HG02763 (cell line): ENCODE measurements at regions not wholly inside any gene's neighbourhood (a gene's known extent, or its start where the extent isn't known, plus 50 kb on each side); places are given as distances from the start of the nearest gene placed in this dataset.
"Not testable (repeated sequence)": the region's sequence is repeated elsewhere in the genome, so short reads cannot be mapped to it uniquely, and the experiment has no call there.

ENCODE experiments used
- ATAC-seq: cut with Tn5 transposase; IDR thresholded peaks from one replicate; pipeline ENCODE4 v1.9.1; 2021; ENCODE audit warnings: mild to moderate bottlenecking, moderate library complexity; ENCODE audit not compliant: unreplicated experiment

DNA sequence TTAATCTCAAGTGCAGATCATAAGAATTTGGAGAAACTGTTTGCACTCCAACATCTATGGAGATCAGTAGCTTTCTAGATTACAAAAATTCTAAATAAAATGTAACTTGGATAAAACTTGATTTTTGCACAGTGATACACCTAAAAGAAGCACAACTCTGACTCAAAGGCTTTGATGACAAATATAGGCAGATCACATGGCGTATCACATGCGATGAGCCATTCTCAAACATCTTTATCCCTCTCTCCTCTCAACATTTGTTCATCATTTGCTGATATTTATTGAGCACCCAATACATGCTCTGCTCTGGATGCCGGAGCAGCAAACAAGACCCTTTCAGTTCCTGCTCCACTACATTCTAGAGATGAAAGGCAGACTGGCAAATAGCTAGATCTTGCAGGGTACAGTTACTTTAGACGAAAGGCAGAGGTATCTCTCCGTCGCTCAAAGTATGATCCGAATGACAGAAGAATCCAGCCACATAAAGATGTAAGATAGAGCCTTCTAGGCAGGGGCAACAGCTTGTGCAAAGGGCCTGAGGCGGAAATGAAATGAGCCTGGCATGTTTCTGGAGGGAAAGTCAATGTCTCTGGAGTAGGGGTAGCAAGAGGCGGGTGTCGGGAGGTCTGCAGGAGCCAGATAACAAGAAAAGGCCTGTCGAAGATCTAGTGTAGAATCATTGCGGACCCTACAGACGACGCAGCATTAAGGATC, 145.8 kb upstream of the ERRFI1 start:
- ATAC-seq: no peak

DNA sequence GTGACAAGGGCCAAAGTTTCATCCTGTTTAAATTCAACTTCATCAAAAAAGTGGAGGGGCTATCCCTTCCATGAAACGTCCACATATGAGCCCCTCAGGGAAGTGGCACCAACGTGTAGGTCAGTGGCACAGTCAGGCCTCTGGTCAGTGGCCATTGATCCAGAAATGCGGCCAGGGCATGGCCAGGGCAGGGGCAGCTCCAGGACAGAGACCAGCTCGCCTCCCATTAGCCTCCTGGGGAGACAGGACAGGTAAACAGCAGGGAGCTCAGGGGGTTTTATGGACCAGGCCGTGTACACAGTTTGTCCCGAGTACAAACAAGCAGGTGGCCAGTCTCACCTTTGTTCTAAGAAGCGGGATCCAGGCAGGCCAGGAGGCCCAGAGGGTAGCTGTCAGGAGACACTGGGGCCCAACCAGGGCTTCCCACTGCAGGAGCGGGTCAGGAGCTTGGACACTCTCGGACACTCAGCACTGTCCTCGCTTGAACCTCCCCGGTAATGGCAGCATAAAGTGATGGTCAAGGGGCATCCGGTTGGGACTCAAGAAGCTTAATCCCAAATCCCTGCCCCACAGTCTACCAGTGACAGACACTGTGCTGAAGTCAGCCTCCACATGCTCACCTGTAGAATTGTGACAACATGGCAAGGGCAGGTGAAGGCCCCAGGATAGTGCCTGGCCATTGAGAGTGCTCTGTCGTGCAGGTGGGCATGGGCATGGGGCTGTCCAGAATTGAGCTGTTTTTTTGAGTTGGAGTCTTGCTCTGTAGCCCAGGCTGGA, 144.1 kb upstream of the ERRFI1 start:
- ATAC-seq: no peak

DNA sequence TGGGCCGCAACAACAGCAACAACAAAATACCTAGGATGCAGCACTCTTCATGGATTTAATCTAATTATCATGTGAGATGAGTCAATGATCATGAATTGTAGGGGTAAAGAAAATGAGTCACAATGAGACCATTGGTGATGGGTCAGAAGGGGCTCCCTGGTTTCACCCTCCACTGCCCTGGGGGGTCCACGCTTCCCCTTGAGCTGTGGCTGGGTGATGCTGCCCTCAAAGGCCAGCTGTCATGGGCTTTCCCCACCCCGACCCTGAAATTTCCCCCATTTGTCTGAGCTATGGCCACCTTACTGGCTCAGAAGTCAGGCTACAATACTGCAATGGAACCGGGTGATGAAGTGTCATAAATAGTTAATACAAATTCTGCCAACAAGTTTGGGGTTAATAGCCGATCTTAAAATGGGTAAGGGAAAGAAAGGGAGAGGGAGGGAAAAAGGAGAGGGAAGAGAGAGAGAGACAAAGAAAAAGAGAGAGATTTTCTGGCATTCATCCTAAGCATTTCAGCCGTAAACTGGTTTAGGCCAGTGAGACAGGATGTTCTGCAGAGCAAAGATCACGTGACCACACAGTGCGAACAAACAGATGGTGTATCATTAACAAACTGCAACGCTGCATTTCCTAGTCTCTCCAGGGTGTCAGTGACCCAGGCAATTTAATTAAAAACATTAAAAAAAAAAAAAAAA, 143.4 kb upstream of the ERRFI1 start:
- ATAC-seq: no peak

DNA sequence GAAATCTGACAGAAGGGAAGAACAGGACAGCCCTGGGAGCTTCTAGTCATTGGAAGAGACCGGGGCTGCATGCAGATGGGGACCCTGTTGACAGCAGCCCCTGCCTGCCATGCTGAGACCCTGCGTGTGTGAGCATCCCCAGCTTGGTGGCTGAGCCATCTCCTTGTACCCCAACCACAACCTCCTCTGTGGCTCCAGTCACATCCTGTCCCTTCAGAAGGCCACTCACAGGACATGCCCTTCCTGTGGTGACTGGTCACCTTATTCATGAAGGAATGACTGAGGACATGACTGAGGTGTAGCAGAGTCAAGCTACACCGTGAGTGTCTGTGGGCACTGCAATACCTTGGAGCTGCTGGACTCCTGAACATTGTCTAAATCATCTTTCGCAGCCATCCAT, 141.8 kb upstream of the ERRFI1 start:
- ATAC-seq: no peak

DNA sequence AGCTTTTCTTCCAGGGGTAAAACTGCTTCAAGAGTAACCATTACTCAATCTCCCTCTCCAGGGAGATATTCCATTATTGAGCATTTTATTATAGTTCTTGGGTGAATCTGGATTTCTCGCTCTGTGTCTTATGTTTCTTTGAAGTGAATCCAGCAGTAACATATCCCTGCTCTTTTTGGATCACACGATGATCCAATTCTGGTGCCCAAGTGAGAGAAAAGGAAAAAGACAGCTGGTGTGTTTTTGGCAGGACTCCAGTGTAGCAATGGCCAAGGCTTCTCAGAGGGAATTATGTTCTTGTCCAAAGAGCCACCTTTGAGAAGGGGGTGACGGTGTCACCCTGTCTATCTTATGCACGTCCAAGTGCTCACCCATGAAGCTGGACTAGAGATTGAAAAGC, 140.3 kb upstream of the ERRFI1 start:
- ATAC-seq: no peak

DNA sequence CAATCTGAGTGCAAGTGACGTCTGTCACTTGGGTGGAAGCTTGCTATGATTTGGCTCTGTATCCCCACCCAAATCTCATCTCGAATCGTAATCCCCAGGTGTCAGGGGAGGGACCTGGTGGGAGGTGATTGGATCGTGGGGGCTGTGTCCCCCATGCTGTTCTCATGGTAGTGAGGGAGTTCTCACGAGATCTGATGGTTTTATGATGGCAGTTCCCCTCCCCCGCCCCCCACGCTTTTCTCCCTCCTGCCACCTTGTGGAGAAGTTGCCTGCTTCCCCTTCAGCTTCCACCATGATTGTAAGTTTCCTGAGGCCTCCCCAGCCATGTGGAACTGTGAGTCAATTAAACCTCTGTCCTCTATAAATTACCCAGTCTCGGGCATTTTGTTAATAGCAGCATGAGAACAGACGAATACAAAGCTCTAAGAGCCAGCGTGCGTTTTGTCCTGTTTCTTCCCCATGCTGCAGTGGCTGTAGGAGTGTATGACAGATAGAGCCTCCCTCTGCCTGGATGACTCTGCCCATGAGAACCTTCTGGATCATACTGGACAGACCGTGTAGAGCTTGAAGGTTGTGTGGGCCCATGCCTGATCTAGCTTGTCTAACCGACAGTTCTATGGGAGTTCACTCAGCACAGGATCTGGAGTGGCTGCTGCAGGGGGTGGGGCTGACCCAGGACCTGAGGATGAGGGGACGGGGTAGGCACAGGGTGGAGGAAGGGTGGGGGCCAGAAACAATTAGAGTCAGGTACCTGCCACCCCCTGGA, 139.7 kb upstream of the ERRFI1 start:
- no peak for ATAC-seq

DNA sequence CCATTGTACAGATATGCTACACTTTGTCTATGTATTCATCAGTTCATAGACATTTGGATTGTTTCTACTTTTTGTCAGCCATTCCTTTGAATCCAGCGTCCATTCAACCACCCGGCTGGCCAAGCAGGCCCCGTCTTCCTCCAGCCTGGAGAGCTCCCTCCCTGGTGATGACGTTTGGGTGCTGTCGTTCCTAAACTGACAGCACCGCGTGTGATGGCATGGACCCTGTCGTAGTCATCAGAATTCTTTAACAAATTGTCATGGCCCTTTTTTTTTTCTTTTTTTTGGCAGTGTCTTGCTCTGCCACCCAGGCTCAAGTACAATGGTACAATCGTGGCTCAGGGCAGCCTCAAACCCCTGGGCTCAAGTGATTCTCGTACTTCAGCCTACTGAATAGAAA, 138.6 kb upstream of the ERRFI1 start:
- no peak for ATAC-seq

DNA sequence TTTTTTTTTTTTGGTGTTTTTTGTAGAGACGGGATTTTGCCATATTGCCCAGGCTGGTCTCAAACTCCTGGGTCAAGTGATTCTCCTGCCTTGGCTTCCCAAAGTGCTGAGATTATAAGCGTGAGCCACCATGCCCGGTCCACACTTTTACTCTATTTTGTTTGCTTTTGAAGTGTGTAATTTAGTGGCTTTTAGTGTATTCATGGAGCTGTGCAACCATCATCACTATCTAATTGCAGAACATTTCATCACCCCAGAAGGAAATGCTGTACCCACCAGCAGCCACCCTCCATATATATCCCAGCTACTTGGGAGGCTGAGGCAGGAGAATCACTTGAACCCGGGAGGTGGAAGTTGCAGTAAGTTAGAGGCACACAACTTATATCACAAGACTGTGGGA, 136.9 kb upstream of the ERRFI1 start:
- no peak for ATAC-seq

DNA sequence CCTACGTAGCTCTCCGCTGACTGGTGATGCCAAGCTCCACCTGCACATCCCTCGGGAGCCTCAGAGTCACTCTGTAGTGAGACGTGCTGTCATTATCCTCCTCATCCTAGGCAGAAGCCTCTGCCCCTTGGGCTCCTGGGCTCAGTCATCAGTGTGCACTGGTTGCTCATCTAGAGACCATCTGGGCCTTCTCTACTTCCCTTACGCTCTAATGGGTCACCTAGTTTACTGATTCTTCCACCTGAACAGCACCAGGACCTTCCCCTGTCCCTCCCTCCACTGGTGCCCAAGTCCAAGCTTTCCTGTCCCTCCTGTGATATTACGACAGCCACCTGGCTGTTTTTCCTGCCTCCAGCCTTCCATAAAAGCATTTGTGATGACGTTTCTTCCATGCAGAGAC, 136.1 kb upstream of the ERRFI1 start:
- no peak for ATAC-seq

DNA sequence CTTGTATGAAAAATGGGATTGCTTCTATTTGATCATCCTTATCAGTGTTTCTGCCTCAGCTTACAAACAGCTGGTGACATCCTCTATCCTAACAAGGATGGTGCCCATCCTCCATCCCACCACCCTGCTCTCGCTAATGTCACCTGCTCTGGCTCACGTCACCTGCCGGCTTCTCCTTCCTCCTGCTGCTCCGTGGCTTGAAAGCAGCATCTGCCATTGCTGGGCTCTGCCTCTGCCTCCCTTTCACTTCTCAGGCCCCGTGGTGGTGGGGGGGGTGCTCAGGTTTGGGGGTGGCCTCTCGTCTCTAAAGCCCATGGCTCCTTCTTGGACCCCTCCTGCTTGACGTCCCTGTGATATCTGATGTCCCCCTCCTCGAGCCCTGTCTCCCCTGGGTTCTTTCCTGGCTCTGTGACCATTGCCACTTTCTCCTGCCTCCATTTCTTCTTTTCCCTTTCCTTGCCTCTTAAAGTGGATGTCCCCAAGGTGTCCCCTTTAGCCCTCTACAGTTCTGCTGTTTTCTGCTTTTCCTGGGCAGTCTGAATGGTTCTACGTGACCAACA, 135.5 kb upstream of the ERRFI1 start:
- no peak for ATAC-seq

DNA sequence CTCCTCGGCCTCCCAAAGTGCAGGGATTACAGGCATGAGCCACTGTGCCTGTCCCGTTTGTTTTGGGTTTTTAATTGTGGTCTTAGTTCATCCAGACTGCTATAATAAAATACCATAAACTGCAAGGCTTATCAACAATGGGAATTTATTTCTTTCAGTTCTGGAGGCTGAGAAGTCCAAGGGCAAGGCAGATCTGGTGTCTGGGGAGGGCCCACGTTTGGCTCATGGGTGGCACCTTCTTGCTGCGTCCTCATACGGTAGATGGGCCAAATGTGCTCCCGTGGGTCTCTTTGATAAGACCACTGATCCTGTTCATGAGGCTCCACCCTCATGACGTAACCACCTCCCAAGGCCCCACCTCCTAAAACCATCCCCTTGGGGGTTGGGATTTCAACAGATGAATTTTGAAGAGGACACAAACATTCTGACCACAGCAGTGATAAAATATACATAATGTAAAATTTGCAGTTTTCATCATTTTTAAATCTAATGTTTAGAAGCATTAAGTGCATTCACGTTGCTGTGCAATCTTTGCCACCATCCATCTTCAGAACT, 133.4 kb upstream of the ERRFI1 start:
- no peak for ATAC-seq

DNA sequence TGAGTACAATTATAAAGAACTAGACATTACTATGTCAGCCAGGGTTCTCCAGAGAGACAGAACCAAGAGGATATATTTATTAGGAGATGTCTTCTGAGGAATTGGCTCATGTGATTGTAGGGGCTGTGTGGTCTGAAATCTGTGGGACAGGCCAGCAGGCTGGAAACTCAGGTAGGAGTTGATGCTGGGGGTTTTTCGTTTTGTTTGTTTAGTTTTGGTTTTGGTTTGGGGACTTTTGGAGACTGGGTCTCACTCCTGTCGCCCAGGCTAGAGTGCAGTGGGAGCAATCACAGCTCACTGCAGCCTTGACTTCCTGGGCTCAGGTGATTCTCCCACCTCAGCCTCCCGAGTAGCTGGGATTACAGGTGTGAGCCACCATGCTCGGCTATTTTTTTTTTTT, 132.9 kb upstream of the ERRFI1 start:
- no peak for ATAC-seq

DNA sequence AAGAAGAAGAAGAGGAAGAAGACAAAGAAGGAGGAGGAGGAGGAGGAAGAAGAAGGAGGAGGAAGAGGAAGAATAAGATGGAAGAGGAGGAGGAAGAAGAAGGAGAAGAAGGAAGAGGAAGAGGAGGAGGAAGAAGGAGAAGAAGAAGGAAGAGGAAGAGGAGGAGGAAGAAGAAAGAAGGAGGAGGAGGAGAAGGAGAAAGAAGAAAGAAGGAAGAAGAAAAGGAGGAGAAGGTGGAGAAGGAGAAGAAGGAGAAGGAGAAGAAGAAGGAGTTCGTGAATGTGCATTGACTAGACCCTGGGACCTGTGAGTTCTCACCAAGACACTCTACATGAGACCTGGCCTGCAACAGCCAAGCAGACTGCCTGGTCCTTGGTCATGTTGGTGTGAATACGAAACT, 131.7 kb upstream of the ERRFI1 start:
- no peak for ATAC-seq

DNA sequence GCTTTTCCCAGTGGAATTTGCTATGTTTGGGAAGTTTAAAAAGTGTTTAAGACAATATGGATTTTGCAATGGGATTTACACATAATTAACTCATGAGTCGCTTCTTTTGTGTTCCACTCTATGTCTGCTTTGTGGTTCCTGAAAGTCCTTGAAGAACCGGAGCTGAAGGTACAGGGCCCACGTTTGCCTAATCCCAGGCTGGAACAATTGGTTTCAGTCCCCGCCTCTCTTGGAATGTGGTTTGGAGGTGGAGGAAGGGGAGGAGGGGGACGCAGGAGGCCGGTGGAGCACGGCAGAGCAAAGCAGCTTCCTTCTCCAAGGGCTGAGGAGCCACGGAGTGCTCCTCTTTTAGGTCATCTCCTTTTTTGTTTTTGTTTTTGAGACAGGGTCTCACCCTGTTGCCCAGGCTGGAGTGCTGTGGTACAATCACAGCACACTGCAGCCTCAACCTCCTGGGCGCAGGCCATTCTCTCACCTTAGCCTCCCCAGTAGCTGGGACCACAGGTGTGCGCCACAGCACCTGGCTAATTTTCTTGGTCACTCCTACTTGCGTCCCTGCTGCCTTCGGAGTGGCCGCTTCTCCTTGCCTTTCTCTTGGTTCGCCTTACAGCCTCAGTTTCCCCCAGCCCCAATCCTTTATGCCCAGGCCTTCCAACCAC, 129.5 kb upstream of the ERRFI1 start:
- ATAC-seq: no peak

DNA sequence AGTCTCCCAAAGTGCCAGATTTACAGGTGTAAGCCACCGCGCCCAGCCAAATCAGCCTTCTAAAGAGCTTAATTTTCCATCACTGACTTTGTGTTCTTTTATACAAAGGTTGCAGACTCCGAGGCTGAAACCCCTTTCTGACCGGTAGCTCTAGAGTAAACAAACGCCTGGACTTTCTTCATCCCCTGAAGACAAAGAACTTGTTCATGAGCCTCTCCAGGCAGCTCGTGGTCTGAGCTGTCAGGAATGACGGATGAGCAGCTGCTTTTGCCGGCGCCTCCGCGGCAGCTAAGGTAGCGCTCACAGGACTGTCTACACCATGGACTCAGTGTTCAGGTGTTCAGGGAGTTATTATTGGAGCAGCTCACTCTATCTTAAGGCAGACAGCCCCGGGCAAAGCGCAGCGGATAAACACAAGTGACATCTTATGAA, 128.5 kb upstream of the ERRFI1 start:
- no peak for ATAC-seq

DNA sequence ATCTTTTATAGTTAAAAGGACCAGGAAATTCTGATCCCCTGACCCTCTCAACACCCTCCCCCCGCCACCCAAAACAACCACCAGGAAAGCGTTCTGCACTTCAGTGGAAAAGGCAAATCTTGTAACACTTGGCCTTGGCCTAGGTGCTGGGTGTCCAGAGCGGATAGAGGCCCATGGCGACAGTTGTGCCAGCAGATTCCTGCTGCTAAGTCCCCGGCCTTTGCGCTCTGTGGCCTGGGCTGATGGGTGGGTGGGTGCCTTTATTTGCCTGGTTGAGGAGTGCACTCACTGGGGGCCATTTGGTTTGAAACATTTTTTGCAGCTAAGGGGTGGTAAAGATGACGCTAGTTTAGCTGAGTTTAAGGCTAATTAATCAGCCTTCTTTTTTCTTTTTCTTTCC, 127.9 kb upstream of the ERRFI1 start:
- no peak for ATAC-seq

DNA sequence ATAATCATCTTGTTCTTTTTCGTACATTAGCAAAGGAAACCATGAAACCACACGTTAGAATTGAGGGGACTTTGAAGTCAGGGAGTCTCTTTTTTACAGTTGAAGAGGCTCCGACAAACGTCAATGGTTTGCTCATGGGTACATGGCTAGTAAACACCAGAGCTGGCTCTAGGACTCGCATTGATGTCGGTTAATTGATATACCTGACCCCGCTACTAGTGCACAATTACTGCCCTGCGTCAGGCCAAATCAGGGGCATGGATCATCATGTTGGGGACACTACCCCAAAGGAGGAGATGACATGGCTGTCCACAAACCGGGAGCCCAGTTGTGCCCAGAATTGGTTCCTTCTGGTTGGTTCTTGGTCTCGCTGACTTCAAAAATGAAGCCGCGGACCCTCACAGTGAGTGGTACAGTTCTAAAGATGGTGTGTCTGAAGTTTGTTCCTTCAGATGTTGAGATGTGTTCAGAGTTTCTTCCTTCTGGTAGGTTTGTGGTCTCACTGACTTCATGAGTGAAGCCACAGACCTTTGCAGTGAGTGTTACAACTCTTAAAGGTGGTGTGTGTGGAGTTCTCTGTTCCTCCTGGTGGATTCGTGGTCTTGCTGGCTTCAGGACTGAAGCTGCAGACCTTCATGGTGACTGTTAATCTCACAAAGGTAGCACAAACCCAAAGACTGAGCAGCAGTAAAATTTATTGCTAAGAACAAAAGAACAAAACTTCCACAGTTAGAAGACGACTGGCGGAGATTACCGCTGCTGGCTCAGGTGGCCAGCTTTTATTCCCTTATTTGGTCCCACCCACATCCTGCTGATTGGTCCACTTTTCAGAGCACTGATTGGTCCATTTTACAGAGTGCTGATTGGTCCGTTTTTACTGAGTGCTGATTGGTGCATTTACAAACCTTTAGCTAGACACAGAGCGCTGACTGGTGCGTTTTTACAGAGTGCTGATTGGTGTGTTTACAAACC, 126.9 kb upstream of the ERRFI1 start:
- ATAC-seq: no peak

DNA sequence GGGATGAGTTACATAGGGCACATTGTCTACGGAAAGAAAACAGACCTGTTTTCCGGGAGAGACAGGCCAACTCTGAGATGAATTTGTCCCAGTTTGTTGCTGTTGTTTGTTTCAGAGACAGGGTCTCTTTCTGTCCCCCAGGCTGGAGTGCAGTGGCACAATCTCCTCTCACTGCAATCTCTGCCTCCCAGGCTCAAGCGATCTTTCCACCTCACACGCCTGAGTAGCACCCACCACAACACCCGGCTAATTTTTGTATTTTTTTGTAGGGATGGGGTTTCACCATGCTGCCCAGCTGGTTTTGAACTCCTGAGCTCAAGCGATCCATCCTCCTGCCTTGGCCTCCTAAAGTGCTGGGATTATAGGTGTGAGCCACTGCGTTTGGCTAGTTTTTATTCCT, 125.5 kb upstream of the ERRFI1 start:
- ATAC-seq: no peak

DNA sequence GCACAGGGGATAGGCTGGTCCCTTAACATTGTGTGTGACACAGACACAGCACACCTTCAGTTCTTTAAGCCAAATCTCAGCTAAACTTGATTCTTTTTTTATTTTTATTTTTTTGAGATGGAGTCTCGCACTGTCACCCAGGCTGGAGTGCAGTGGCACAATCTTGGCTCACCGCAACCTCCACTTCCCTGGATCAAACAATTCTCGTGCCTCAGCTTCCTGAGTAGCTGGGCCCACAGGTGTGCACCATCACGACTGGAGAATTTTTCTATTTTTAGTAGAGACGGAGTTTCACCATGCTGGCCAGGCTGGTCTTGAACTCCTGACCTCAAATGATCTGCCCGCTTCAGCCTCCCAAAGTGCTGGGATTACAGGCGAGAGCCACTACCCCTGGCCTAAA, 123.6 kb upstream of the ERRFI1 start:
- ATAC-seq: not testable (repeated sequence)
